ENCODE measurements at regions not wholly inside any gene's neighbourhood (a gene's known extent, or its start where the extent isn't known, plus 50 kb on each side); places are given as distances from the start of the nearest gene placed in this dataset.
A peak's percentile ranks its signal among the peaks of the same experiment; 100 is the strongest.

- no CpG with 5 or more reads among the region's 1 CpG for WGBS
- H2BK120ac ChIP-seq (ENCODE audit: low read depth, low read length), result no peak overlapping the region
- H4K8ac ChIP-seq (ENCODE audit: low read length), result no peak overlapping the region
- no peak overlapping the region for H4K91ac ChIP-seq (ENCODE audit: low read length)
- no peak overlapping the region for H3K4me3 ChIP-seq (ENCODE audit: insufficient read depth in 1 of 2, low read depth in 1 of 2, low read length in 2 of 2)
- H3K79me1 ChIP-seq (replicated peaks; ENCODE audit: low read length, poor library complexity, severe bottlenecking), result no peaks in the 10 kb centered on the region
- H3K27me3 ChIP-seq (ENCODE audit: control insufficient read depth in 1 of 2, insufficient read depth in 1 of 2, low read length in 2 of 2), result no peaks in the 10 kb centered on the region
- H3K27ac ChIP-seq (ENCODE audit: low read length, poor library complexity, severe bottlenecking), result no peak overlapping the region
- H2AK5ac ChIP-seq (ENCODE audit: low read length, severe bottlenecking), result no peak overlapping the region
- no peaks in the 10 kb centered on the region for H3K36me3 ChIP-seq (ENCODE audit: control insufficient read depth in 1 of 2, insufficient read depth in 2 of 2, low read depth in 1 of 2, low read length in 2 of 2)
- no peak overlapping the region for H3K18ac ChIP-seq (ENCODE audit: low read depth in 1 of 2, low read length in 2 of 2)
- H3K4me2 ChIP-seq (ENCODE audit: low read length, poor library complexity, severe bottlenecking), result no peak overlapping the region
- no peaks in the 10 kb centered on the region for H3K9me3 ChIP-seq (ENCODE audit: control insufficient read depth, low read length)
- H2AFZ ChIP-seq (ENCODE audit: low read depth, low read length), result no peak overlapping the region
- H2BK12ac ChIP-seq (ENCODE audit: low read length in 2 of 2), result no peak overlapping the region
- H3K23ac ChIP-seq (ENCODE audit: low read length in 2 of 2), result no peak overlapping the region
- no peak overlapping the region for H3K4ac ChIP-seq (ENCODE audit: low read depth in 1 of 2, low read length in 2 of 2)
- no peak overlapping the region for H3K9ac ChIP-seq (ENCODE audit: low read length)
- H2BK5ac ChIP-seq (ENCODE audit: low read depth, low read length, poor library complexity, severe bottlenecking), result no peak overlapping the region
- H3K14ac ChIP-seq (ENCODE audit: low read length in 2 of 2), result no peak overlapping the region
- peak; percentile 23 for DNase-seq
- no peaks in the 10 kb centered on the region for H3K4me1 ChIP-seq (ENCODE audit: control insufficient read depth, insufficient read depth, low read depth, low read length)
- no peak overlapping the region for H2BK15ac ChIP-seq (ENCODE audit: low read depth, poor library complexity, severe bottlenecking)
Observed at GRCh38 chr11:104549019-104549418, 349.2 kb downstream of the CASP12 start.

- Histone ChIP-seq H3K4me2 (ENCODE audit: low read length, poor library complexity, severe bottlenecking) (no peak overlapping the region), H2BK5ac (ENCODE audit: low read depth, low read length, poor library complexity, severe bottlenecking) (no peak overlapping the region), H3K9ac (ENCODE audit: low read length) (no peak overlapping the region), H2AK5ac (ENCODE audit: low read length, severe bottlenecking) (no peak overlapping the region), H3K4ac (ENCODE audit: low read depth in 1 of 2, low read length in 2 of 2) (no peak overlapping the region), H4K8ac (ENCODE audit: low read length) (no peak overlapping the region), H3K79me1 (replicated peaks; ENCODE audit: low read length, poor library complexity, severe bottlenecking) (no peaks in the 10 kb centered on the region), H3K27ac (ENCODE audit: low read length, poor library complexity, severe bottlenecking) (no peak overlapping the region), H3K9me3 (ENCODE audit: control insufficient read depth, low read length) (no peaks in the 10 kb centered on the region), H2BK15ac (ENCODE audit: low read depth, poor library complexity, severe bottlenecking) (no peak overlapping the region), H2BK12ac (ENCODE audit: low read length in 2 of 2) (no peak overlapping the region), H3K4me1 (ENCODE audit: control insufficient read depth, insufficient read depth, low read depth, low read length) (no peaks in the 10 kb centered on the region), H3K18ac (ENCODE audit: low read depth in 1 of 2, low read length in 2 of 2) (no peak overlapping the region), H2BK120ac (ENCODE audit: low read depth, low read length) (no peak overlapping the region), H4K91ac (ENCODE audit: low read length) (no peak overlapping the region), H3K23ac (ENCODE audit: low read length in 2 of 2) (no peak overlapping the region), H3K4me3 (ENCODE audit: insufficient read depth in 1 of 2, low read depth in 1 of 2, low read length in 2 of 2) (no peak overlapping the region), H3K36me3 (ENCODE audit: control insufficient read depth in 1 of 2, insufficient read depth in 2 of 2, low read depth in 1 of 2, low read length in 2 of 2) (no peaks in the 10 kb centered on the region), H3K27me3 (ENCODE audit: control insufficient read depth in 1 of 2, insufficient read depth in 1 of 2, low read length in 2 of 2) (no peaks in the 10 kb centered on the region), H3K14ac (ENCODE audit: low read length in 2 of 2) (no peak overlapping the region), H2AFZ (ENCODE audit: low read depth, low read length) (no peak overlapping the region)
- DNase-seq, result peak; percentile 33
- 100% methylated on average over 1 of the region's 3 CpGs for WGBS
Observed at GRCh38 chr11:104547996-104548661, 350.1 kb downstream of the CASP12 start.

- Histone ChIP-seq H3K9ac (ENCODE audit: low read length) (no peak overlapping the region), H3K27ac (ENCODE audit: low read length, poor library complexity, severe bottlenecking) (no peak overlapping the region), H3K4me2 (ENCODE audit: low read length, poor library complexity, severe bottlenecking) (no peak overlapping the region), H3K79me1 (replicated peaks; ENCODE audit: low read length, poor library complexity, severe bottlenecking) (no peaks in the 10 kb centered on the region), H3K23ac (ENCODE audit: low read length in 2 of 2) (no peak overlapping the region), H3K14ac (ENCODE audit: low read length in 2 of 2) (no peak overlapping the region), H2AFZ (ENCODE audit: low read depth, low read length) (no peak overlapping the region), H3K4ac (ENCODE audit: low read depth in 1 of 2, low read length in 2 of 2) (no peak overlapping the region), H2AK5ac (ENCODE audit: low read length, severe bottlenecking) (no peak overlapping the region), H4K91ac (ENCODE audit: low read length) (no peak overlapping the region), H2BK120ac (ENCODE audit: low read depth, low read length) (no peak overlapping the region), H3K36me3 (ENCODE audit: control insufficient read depth in 1 of 2, insufficient read depth in 2 of 2, low read depth in 1 of 2, low read length in 2 of 2) (no peaks in the 10 kb centered on the region), H2BK15ac (ENCODE audit: low read depth, poor library complexity, severe bottlenecking) (no peak overlapping the region), H4K8ac (ENCODE audit: low read length) (no peak overlapping the region), H3K4me3 (ENCODE audit: insufficient read depth in 1 of 2, low read depth in 1 of 2, low read length in 2 of 2) (no peak overlapping the region), H3K18ac (ENCODE audit: low read depth in 1 of 2, low read length in 2 of 2) (no peak overlapping the region), H3K4me1 (ENCODE audit: control insufficient read depth, insufficient read depth, low read depth, low read length) (no peaks in the 10 kb centered on the region), H2BK5ac (ENCODE audit: low read depth, low read length, poor library complexity, severe bottlenecking) (no peak overlapping the region), H3K27me3 (ENCODE audit: control insufficient read depth in 1 of 2, insufficient read depth in 1 of 2, low read length in 2 of 2) (no peaks in the 10 kb centered on the region), H3K9me3 (ENCODE audit: control insufficient read depth, low read length) (no peaks in the 10 kb centered on the region), H2BK12ac (ENCODE audit: low read length in 2 of 2) (no peak overlapping the region)
- 80% methylated on average over 1 of the region's 2 CpGs for WGBS
- DNase-seq, result no peak
Observed at GRCh38 chr11:104546501-104546900, 351.8 kb downstream of the CASP12 start.

GRCh38 chr11:104541701-104542100, 356.6 kb downstream of the CASP12 start:
- DNase-seq, result no peak
- Histone ChIP-seq H3K4me1 (ENCODE audit: control insufficient read depth, insufficient read depth, low read depth, low read length) (no peaks in the 10 kb centered on the region), H3K36me3 (ENCODE audit: control insufficient read depth in 1 of 2, insufficient read depth in 2 of 2, low read depth in 1 of 2, low read length in 2 of 2) (no peaks in the 10 kb centered on the region), H3K14ac (ENCODE audit: low read length in 2 of 2) (no peak overlapping the region), H2BK120ac (ENCODE audit: low read depth, low read length) (no peak overlapping the region), H3K27me3 (ENCODE audit: control insufficient read depth in 1 of 2, insufficient read depth in 1 of 2, low read length in 2 of 2) (no peaks in the 10 kb centered on the region), H3K18ac (ENCODE audit: low read depth in 1 of 2, low read length in 2 of 2) (no peak overlapping the region), H3K79me1 (replicated peaks; ENCODE audit: low read length, poor library complexity, severe bottlenecking) (no peaks in the 10 kb centered on the region), H3K9ac (ENCODE audit: low read length) (no peak overlapping the region), H2BK12ac (ENCODE audit: low read length in 2 of 2) (no peak overlapping the region), H2AK5ac (ENCODE audit: low read length, severe bottlenecking) (no peak overlapping the region), H2BK5ac (ENCODE audit: low read depth, low read length, poor library complexity, severe bottlenecking) (no peak overlapping the region), H4K8ac (ENCODE audit: low read length) (no peak overlapping the region), H2BK15ac (ENCODE audit: low read depth, poor library complexity, severe bottlenecking) (no peak overlapping the region), H3K9me3 (ENCODE audit: control insufficient read depth, low read length) (no peaks in the 10 kb centered on the region), H3K27ac (ENCODE audit: low read length, poor library complexity, severe bottlenecking) (no peak overlapping the region), H3K4me3 (ENCODE audit: insufficient read depth in 1 of 2, low read depth in 1 of 2, low read length in 2 of 2) (no peak overlapping the region), H4K91ac (ENCODE audit: low read length) (no peak overlapping the region), H3K23ac (ENCODE audit: low read length in 2 of 2) (no peak overlapping the region), H3K4ac (ENCODE audit: low read depth in 1 of 2, low read length in 2 of 2) (no peak overlapping the region), H3K4me2 (ENCODE audit: low read length, poor library complexity, severe bottlenecking) (no peak overlapping the region), H2AFZ (ENCODE audit: low read depth, low read length) (no peak overlapping the region)
- WGBS, result 81% methylated on average over 1 of the region's 1 CpG
